ENCODE measurements at regions not wholly inside any gene's neighbourhood (a gene's known extent, or its start where the extent isn't known, plus 50 kb on each side); places are given as distances from the start of the nearest gene placed in this dataset.

DNA sequence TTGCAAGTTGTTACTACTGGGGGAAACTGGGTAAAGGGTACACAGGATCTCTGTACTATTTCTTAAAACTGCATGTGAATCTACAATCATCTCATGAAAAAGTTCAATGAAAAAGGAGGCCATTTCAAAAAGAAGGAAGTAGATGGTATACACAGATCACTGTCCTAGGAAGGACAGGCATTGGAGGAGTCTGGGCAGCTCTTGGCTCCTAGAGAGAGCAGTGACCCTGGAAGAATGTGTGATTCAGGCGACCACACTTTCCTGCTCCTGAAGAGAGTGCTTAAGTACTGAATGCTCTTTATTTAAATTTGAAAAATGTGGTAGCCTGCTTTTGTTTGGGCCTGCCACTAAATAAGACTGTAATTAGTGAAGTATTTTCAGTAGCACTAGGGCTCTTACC lies 318.1 kb upstream of the CASK start:
- TF ChIP-seq, protein P1, sequence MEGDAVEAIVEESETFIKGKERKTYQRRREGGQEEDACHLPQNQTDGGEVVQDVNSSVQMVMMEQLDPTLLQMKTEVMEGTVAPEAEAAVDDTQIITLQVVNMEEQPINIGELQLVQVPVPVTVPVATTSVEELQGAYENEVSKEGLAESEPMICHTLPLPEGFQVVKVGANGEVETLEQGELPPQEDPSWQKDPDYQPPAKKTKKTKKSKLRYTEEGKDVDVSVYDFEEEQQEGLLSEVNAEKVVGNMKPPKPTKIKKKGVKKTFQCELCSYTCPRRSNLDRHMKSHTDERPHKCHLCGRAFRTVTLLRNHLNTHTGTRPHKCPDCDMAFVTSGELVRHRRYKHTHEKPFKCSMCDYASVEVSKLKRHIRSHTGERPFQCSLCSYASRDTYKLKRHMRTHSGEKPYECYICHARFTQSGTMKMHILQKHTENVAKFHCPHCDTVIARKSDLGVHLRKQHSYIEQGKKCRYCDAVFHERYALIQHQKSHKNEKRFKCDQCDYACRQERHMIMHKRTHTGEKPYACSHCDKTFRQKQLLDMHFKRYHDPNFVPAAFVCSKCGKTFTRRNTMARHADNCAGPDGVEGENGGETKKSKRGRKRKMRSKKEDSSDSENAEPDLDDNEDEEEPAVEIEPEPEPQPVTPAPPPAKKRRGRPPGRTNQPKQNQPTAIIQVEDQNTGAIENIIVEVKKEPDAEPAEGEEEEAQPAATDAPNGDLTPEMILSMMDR (IDR thresholded peaks at IDR 0.05) = no peak
- TF ChIP-seq POLR2A (IDR thresholded peaks at IDR 0.05) = no peak

Data from sigmoid colon (tissue), 3 donors.